ENCODE measurements at regions not wholly inside any gene's neighbourhood (a gene's known extent, or its start where the extent isn't known, plus 50 kb on each side); places are given as distances from the start of the nearest gene placed in this dataset.
"Not testable (repeated sequence)": the region's sequence is repeated elsewhere in the genome, so short reads cannot be mapped to it uniquely, and the experiment has no call there.

DNA sequence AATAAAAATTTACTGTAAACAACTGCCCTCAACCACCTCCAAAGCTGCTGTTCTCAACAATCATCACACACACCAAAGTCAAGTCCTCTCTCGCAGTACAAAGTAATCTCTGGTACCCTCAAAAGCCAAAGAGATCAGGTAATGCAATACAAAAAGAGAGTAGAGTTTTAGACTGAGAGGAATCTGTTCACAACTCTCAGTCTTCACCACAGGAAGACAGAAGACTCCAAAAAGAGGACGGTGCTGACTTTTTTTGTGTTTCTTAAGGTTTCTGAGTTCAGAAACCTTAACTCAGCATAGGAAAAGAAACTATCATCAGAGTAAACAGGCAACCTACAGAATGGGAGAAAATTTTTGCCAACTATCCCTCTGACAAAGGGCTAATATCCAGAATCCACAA is 1072.3 kb upstream of the DIAPH2 start:
- no peak for DNase-seq

DNA sequence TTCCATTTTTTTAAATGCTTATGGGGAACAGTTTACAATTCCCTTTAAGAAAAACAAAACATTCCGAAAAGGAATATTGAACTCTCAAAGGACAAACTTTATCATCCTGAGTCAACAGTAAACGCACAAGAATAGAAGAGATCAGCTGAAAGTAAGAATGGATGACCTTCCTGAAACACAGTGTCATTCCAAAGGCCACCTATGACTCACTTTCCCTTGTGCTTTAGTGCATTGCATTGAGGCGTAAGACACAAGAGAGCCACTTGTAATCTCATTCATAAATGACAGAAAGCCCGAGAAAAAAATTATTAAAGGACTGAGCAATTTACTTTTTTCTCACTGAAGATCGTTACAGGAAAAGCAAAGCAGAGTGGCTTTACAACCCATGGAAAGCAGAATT is 1062.4 kb upstream of the DIAPH2 start:
- no peak for DNase-seq

DNA sequence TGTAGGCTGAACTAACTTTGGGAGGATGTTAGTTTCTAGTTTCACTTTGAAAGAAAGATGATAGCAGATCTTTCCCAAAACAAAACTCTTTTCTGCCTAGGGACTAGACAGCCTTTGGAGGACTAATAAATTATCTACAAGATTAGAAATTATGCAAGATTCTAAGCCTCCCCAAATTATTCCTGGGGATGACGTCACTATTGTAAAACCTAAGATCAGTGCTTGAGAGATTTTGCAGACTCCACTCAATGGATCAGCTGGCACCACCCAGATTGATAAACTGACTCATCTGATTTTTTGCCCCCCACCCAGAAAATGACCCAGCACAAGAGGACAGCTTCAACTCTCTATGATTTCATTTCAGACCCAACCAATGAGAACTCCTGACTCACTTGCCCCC is 1057.9 kb upstream of the DIAPH2 start:
- DNase-seq, result no peak

DNA sequence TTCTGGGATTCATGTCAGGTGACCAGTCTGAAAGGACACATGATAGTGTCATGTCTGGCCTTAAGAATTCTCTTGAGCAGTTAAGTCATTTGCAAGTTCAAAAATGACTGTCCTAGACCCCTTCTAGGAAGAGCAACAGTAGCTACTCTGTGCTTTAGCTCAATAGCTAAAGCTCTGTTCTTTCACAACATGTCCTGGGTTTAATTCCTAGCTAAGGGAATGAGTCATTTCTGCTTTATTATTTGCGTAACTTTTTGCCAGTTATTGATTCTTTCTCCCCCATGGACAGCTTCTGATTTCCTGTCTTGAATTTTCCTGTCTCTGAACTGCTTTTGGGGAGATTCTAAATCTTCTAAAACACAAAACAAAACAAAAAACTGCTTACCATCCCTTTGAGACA is 1055.8 kb upstream of the DIAPH2 start:
- DNase-seq, result no peak

DNA sequence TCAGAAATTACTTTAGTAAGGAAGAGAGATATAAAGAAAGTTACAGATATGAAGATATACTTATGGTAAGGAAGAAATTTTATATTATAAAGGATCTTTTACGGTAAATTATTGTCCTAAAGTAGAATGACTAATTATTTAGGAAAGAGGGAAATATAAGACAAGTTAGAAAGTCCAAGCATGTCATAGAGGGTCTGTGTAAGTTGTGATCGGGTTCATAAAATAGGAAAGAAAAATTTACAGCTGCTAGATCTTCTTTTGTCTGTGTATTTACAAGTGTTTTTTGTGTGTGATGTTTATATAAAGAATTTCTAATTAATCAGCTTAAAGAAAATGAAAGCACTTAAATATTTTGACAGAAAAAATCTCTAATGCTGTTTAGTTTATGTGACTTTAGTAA is 1054.9 kb upstream of the DIAPH2 start:
- no peak for DNase-seq

DNA sequence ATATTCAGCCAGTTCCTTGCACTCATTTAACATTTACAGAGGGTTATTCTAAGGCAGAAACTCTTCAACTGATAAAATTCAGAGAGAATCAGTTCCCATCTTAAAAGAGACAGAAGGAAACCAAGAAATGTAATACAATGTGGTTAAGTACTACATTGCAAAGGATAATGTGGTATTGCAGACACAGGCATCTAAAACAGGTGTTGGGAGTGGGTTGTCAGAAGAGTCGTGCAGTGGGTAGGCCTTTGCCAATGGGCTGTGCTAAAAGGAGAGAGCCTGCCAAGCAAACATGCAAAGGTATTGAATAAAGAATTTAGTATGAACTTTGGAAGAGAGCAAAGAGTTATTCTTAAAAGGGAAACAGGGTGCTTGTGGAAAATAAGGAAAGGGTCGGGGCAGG is 1044.4 kb upstream of the DIAPH2 start:
- no peak for DNase-seq

DNA sequence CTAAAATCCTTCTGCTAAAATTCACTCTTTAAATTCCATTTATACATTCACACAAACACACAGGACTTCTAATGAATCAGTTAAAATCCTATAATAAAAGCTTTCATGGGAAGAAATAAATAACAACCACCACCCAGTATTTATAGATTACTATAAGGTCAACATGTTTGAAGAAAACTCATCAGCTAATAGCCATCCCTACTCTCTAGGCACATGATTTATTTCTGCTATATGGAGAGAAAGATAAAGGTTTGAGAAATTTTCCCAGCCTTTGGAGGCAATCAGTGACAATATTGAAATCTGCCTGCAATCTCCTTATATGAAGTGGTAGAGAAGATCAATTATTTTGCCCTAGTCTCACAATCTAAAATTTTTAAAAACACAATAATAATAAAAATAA is 1038.9 kb upstream of the DIAPH2 start:
- DNase-seq, result no peak

DNA sequence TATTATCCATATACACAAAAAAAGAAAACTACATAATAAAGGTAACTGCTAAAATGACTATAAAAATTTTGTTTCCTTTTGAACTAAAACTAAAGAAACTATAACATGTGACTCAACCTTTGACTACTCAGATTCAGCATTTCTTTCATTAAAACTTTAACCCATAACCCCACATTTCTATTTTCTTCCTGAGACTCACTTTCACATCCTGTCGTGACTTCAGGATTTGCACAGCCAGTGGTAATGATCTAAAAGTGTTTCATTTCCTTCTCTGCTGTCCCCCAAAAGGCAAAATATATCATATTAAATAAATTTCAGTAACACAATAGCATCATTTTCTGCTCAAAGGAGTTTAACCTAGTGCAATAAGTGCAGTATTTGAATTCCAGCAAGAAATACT is 1022.4 kb upstream of the DIAPH2 start:
- no peak for DNase-seq

DNA sequence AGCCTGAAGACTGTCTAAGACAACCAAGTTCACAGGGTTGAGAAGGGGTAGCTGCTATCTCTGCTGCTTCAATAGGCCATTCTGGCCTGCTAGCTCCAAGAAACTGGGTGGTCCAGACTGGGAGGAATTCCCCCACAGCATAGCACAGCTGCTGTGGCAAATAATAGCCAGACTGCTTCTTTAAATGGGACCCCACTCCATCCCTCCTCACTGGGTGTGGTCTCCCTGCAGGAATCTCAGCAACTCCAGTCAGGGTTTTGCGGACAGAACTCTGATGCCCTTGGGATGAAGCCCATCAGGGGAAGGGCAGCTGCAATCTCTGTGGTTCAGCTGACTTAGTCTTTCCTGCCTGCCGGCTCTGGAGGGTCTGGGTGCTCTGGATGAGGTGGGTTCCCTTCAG is 1018.6 kb upstream of the DIAPH2 start:
- no peak for DNase-seq

DNA sequence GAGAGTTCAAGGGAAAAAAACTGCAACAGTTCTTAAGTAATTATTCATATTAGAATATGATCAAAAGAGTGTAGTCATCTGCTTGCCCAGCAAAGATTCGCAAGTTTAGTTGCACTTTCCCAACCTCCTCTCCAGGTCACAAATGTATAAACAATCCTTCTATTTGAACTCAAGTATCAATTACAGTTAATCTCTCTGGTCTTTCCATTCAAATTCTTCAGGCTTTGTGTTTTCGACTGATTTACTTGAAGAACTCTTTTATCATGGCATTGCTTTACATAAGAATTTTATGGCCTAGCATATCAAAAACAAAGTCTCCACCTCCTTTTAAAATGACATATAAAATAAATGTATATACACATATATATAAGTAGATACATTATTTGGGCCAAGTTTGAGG is 1009.6 kb upstream of the DIAPH2 start:
- no peak for DNase-seq

DNA sequence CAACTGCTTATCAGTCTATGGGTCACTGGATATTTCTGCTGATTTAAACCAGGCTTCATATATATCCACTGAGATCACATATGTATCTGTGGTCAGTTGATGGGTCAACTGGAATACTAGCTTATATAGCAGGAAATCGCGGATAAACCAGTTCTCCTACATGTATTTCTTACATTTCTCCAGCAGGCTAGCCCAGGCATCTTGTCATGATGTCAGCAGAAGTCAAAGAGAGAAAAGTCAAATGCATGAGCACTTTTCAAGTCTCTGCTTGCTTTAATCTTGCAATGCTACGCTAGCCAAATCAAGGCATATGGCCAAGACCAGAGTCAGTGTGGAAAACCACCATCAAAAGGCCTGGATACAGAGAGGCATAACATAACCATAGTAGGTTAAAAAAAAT is 1008.8 kb upstream of the DIAPH2 start:
- DNase-seq, result no peak

DNA sequence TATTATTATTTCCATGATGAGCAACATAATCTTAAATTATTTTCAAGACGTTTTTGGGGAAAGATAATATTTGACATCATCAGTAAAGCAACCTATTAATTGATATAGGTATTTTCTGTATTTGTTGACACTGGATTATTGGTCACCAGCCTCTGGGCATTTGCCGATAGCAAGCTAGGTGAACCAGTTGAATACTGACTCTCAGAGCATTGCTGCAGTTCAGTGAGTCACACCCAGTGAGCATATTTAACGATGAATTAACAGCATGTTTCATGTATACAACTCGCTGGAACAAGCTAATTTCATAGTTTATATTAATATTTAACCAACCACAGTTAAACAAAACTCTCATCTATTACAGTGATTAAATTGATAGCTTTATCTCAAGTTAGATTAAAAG is 1006.0 kb upstream of the DIAPH2 start:
- DNase-seq, result no peak

DNA sequence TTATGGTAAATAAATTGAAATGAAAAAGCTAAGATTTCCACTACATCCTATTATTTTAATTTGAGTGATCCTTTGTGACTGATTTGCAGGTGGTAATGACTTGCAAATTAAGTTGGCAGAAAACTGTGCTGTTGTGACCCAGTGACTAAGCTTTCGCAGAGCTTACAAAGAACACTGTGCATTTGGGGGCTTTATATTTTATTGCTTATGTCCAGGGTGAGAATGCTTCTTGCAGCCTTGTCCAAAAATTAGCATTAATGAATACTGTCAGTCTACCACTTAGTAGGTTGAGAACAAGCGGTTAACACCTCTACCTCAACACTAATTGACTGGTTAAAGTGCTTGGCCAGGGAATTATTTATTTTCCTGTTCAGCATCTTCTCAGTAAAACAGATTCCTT is 991.3 kb upstream of the DIAPH2 start:
- DNase-seq, result no peak

DNA sequence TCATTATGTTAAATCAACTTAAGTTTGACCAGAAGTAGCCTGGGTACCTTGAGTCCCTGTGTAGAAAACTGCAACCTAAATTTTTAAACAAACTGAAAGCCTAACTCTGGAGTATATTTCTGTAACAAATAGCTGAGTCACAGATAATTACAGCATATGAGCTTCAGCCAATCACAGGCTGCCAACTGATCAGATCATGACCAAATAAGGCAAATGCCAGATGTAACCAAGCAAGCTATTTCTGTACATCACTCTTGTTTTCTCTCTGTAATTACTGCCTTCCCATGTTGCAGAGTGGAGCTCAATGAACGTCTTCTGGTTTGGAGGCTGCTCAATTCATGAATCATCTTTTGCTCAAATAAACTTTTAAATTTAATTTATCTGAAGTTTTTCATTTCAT is 980.9 kb upstream of the DIAPH2 start:
- DNase-seq, result no peak

DNA sequence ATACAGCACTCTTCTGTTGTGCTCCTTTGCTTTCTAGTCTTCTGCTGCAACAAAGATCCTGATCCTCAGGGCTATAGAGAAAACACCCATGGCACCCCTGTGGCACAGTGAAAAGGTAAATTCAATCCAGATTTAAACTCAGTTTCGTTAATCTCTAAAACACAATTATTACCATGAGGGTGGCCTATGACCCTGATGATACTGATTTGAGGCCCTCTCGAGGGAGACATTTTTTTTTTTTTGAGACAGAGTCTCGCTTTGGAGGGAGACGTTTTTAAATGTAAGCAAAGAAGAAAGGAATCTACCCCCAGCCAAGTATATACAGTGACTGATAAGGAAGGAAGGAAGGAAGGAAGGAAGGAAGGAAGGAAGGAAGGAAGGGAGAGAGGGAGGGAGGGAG is 967.8 kb upstream of the DIAPH2 start:
- DNase-seq, result no peak

DNA sequence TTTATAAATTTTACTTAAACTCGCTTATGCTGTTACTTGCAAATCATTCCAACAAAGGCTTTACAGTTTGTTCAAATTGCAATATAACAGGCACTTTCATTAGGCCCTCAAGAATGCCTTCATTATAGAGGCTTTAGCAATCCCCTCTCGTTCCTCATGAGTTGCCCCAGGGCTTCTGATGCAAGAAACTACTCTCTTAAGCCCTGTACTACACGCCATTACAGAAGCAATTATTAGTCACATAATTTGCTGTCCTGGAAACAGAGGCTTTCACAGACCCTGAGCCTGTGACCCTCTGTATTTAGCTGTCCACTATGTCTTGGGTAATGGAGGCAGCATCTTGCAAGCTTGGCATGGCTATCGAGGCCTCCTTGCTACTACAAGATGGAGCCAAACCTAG is 965.9 kb upstream of the DIAPH2 start:
- DNase-seq, result no peak

DNA sequence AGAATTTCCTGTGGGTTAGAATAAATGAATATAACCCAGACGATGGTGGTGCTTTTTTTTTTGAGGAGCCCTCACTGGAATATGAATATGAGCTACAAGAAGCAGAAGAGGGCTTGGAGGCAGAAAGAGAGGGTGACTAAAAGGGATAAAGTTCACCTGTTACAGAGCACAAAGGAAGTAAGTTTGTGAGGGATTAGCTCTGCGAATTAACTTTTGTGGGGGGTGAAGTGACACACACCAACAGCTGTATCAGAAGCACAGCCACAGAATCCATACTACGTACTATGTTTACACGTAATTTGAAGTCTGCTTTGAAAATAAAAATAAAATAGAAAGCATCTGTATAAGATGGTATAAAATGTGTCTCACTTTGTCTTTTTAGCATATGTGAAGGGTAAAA is 963.6 kb upstream of the DIAPH2 start:
- DNase-seq, result no peak

DNA sequence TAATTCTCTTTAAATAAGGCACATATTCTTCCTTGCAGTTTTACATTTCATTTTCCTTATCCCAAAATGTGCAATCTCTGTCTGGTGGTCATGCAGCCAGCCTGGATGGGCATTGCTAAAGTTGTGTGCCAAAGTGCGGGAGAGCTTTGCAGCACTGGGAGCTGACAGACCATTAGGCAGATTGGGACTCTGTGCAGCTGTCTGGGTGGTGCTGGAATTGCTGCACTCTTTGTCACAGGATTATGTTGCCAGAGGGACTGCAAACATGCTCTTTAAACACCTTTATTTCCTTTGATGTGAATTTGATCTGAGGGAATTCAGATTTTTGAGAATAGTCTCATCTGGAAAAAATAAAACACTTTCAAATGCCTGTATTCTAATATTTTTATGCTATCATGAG is 956.2 kb upstream of the DIAPH2 start:
- DNase-seq, result no peak

DNA sequence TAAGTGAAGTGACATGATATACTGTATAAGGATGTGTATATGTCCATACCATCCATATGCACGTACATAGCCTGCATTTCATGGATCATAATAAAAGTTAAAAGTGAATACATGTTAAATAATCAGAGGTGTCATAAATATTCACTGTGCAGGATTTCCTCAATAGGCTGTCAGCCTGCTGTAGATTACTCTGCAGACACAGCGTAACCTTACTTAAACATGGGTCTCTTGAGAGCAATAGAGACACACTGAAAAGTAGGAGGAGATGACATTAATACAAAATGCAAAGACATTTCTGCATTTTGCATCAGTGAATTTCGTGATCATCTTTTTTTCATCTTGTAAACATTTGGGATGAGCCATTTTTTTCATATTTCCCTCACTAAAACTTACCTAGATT is 955.2 kb upstream of the DIAPH2 start:
- DNase-seq, result no peak

DNA sequence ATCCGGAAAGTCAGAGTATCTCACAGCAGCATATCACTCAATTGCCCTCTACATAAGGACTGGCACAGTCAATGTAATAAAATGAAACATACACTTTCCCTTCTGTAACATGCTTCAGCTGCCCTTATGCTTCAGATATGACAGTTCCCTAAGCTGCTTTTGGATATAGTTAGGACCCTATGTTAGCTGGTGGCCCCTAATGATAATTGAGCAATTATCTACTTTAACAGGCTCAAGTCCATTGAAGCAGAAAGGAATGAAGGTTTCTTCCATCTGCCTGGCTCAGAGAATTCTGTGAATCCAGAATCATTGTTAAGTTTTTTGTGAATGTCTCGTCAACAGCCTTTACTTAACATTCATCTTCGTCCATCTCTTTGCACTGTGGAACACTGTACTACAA is 951.2 kb upstream of the DIAPH2 start:
- no peak for DNase-seq

DNA sequence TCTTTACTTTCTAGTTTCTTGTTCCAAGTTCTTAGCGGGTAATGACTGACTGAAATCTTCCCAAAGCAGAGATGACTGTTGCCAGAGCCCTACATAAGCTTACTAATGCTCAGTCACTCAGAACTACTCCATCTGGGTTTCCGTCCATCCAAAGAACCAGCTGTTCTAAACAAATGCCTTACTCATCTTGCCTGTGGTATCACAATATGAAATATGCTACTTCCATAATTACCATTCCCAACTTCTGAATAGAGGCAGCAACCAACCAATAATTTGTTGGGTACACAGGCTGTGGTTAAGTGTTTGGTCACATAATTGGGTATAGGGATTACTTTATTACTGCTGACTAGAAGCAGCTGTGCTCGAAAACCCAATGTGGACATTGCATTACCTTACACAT is 930.2 kb upstream of the DIAPH2 start:
- DNase-seq, result no peak

DNA sequence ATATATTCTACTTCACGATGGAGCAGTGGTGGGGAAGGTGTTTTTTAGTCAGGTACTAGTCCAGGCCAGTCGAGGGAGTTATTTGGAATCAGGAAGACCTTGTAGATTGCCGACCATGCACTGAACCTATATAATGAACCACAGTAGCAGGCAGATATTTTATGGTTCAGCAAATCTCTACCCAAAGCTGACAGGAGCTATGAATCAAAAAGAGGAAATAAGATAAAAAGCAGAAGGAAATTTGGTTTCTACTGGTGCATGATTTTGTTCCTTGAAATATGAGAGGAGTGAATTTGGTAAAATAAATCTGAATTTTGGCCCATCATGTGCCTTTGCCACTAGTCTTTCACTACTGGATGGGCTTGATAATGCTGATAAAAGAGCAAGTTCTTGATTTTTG is 924.3 kb upstream of the DIAPH2 start:
- DNase-seq, result no peak

DNA sequence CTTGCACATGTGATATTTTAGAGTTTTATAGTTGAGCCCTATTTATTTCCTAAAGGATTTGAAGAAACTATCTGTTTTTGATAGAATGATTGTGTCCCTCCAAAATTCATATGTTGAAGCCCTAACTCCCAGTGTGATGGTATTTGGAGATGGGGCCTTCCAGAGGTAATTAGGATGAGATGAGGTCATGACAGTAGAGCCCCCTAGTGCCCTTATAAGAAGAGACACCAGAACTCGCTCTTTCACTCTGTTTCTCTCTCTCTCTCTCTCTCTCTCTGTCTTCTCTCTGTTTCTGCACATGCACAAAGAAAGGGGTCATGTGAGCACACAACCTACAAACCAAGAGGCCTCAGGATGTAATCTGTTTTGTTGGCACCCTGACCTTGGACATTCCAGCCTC is 921.9 kb upstream of the DIAPH2 start:
- DNase-seq, result no peak

DNA sequence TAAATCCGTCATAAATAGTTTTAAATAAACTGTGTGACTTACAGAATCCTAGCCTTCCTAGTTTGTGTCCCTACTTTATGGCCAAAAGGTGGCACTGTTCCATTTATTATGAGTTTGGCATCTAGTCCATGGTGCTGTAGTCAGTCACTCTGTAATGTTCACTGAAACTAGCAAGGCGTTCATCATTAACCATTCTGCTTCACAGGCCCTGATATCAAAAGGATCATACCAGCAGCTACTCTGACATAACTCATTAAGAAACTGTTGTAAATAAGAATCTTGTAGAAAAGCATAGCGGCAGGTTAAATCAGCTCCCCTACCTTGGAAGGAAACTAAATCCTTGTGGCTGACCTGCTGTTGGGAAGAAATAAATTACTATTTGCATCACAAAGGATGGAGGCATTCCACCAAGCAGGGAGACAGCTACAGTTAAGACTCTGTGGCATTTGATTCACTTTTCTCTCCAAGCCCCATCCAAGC is 919.6 kb upstream of the DIAPH2 start:
- peak; percentile 5 for DNase-seq

DNA sequence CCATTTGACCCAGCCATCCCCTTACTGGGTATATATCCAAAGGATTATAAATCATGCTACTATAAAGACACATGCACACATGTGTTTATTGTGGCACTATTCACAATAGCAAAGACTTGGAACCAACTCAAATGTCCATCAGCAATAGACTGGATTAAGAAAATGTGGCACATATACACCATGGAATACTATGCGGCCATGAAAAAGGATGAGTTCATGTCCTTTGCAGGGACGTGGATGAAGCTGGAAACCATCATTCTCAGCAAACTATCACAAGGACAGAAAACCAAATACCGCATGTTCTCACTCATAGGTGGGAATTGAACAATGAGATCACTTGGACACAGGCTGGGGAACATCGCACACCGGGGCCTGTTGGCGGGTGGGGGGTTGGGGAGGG is 913.4 kb upstream of the DIAPH2 start:
- not testable (repeated sequence) for DNase-seq

DNA sequence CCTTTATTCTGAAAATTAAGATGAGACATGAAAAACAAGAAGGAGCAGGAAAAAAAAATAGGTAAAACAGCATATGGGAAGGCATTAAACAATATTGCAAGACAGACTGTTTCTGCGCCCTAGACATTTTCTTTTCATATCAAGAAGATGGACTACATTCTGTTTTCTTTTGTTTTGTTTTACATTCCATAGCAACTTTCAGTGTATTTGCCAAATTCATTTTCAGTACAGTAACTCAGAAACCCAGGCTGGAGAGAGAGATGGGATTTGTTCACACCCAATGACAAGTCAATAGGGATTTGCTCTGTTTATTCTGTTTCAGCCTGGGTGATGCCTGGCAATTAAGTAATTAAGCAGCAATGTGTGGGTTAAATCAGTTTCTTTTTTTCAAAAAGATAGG is 892.8 kb upstream of the DIAPH2 start:
- DNase-seq, result no peak

All from fibroblast of skin of scalp (primary cell).